Loucy (cell line): ENCODE measurements at regions not wholly inside any gene's neighbourhood (a gene's known extent, or its start where the extent isn't known, plus 50 kb on each side); places are given as distances from the start of the nearest gene placed in this dataset.

ENCODE experiments used
- H2AFZ ChIP-seq: fragments of 200-600 bp; sonication (generic); 2 replicates; pipeline ENCODE4 v1.6.0; 2016; ENCODE audit warnings: antibody characterized with exemption, mild to moderate bottlenecking, low read length, moderate library complexity
- H3F3A ChIP-seq: fragments of 200-600 bp; 2 replicates; pipeline ENCODE4 v1.6.0; 2016; ENCODE audit warnings: antibody characterized with exemption, low read depth, mild to moderate bottlenecking
- H3K27me3 ChIP-seq: fragments of 200-600 bp; sonication (generic); 2 replicates; pipeline ENCODE4 v1.6.1; 2014; ENCODE audit warnings: low read length, mild to moderate bottlenecking; ENCODE audit not compliant: insufficient read depth, poor library complexity, severe bottlenecking
- H3K36me3 ChIP-seq: fragments of 200-600 bp; sonication (generic); 2 replicates; pipeline ENCODE4 v1.6.1; 2016; ENCODE audit warnings: low read length; ENCODE audit not compliant: insufficient read depth
- H3K4me1 ChIP-seq: fragments of 200-600 bp; sonication (generic); 2 replicates; pipeline ENCODE4 v1.5.1; 2014; ENCODE audit warnings: low read length, mild to moderate bottlenecking; ENCODE audit not compliant: insufficient read depth, poor library complexity, severe bottlenecking
- H3K4me2 ChIP-seq: fragments of 200-600 bp; sonication (generic); 2 replicates; pipeline ENCODE4 v1.6.0; 2014; ENCODE audit warnings: antibody characterized with exemption, low read length, low read depth, mild to moderate bottlenecking; ENCODE audit not compliant: poor library complexity, severe bottlenecking
- H3K4me3 ChIP-seq: fragments of 200-600 bp; sonication (generic); 2 replicates; pipeline ENCODE4 v1.5.1; 2014; ENCODE audit warnings: low read length, mild to moderate bottlenecking, mixed read lengths; ENCODE audit not compliant: poor library complexity, severe bottlenecking
- H3K79me2 ChIP-seq: fragments of 200-600 bp; sonication (generic); 2 replicates; pipeline ENCODE4 v1.6.1; 2014; ENCODE audit warnings: low read length; ENCODE audit not compliant: insufficient read depth
- H3K9ac ChIP-seq: fragments of 200-600 bp; sonication (generic); 2 replicates; pipeline ENCODE4 v1.6.0; 2014; ENCODE audit warnings: mild to moderate bottlenecking, low read depth, low read length, moderate library complexity; ENCODE audit not compliant: poor library complexity, severe bottlenecking
- H3K9me2 ChIP-seq: fragments of 200-600 bp; sonication (generic); replicated peaks from 2 replicates; pipeline ENCODE4 v1.6.1; 2016; ENCODE audit warnings: low read depth, low read length, mixed read lengths
- H3K9me3 ChIP-seq: fragments of 200-600 bp; sonication (generic); 2 replicates; pipeline ENCODE4 v1.6.1; 2014; ENCODE audit warnings: mild to moderate bottlenecking, antibody characterized with exemption, low read length, low read depth; ENCODE audit not compliant: insufficient read depth
- H4K20me1 ChIP-seq: fragments of 200-600 bp; sonication (generic); 2 replicates; pipeline ENCODE4 v1.6.0; 2014; ENCODE audit warnings: antibody characterized with exemption, low read length, mild to moderate bottlenecking; ENCODE audit not compliant: insufficient read depth, poor library complexity, severe bottlenecking
- EZH2phosphoT487 ChIP-seq: fragments of 200-600 bp; IDR thresholded peaks from 2 replicates; pipeline ENCODE4 v1.6.1; 2018; ENCODE audit warnings: antibody characterized with exemption, mild to moderate bottlenecking, moderate library complexity, borderline replicate concordance
- TF ChIP-seq, protein P1 (sequence below): fragments of 200-600 bp; sonication (generic); conservative IDR thresholded peaks from 2 replicates; pipeline ENCODE4 v1.5.1; 2014; ENCODE audit warnings: mild to moderate bottlenecking, antibody characterized with exemption, low read length

DNA sequence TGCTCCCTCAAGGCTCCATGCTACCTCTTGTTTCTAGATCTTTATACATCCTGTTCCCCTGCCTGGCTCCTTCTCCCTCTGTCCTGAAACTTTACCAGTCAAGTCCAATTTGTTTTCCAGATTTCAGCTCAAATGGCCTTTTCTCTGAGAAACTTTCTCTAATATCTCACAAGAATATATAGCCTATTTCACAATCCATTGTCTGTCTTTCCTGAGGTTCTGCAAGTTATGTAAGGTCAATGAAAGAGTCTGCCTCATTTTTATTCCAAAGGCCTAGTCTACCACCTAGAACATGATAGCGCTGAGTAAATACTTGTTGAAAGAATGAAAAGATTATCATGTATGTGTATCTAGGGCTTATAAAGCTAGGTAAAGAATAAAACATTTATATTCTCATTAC is 348.8 kb downstream of the SPRY2 start:
- Histone ChIP-seq H2AFZ (no peak overlapping the region), H3K9ac (no peak overlapping the region), H3K4me3 (no peak overlapping the region), H3K4me1 (peaks cover 8% of the 10 kb centered on the region), H3K9me3 (no peaks in the 10 kb centered on the region), H3K27me3 (no peaks in the 10 kb centered on the region), H3K36me3 (no peaks in the 10 kb centered on the region), H3K9me2 (no peaks in the 10 kb centered on the region), H4K20me1 (no peaks in the 10 kb centered on the region), H3K79me2 (no peaks in the 10 kb centered on the region), H3F3A (no peaks in the 10 kb centered on the region), H3K4me2 (no peak overlapping the region)
- TF ChIP-seq, protein P1, sequence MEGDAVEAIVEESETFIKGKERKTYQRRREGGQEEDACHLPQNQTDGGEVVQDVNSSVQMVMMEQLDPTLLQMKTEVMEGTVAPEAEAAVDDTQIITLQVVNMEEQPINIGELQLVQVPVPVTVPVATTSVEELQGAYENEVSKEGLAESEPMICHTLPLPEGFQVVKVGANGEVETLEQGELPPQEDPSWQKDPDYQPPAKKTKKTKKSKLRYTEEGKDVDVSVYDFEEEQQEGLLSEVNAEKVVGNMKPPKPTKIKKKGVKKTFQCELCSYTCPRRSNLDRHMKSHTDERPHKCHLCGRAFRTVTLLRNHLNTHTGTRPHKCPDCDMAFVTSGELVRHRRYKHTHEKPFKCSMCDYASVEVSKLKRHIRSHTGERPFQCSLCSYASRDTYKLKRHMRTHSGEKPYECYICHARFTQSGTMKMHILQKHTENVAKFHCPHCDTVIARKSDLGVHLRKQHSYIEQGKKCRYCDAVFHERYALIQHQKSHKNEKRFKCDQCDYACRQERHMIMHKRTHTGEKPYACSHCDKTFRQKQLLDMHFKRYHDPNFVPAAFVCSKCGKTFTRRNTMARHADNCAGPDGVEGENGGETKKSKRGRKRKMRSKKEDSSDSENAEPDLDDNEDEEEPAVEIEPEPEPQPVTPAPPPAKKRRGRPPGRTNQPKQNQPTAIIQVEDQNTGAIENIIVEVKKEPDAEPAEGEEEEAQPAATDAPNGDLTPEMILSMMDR = no peak
- no peak for TF ChIP-seq EZH2phosphoT487

GRCh38 chr13:79990048-79990447 is 350.9 kb downstream of the SPRY2 start:
- Histone ChIP-seq H3K79me2 (no peaks in the 10 kb centered on the region), H4K20me1 (no peaks in the 10 kb centered on the region), H3K9me3 (no peaks in the 10 kb centered on the region), H3K4me2 (no peak overlapping the region), H2AFZ (no peak overlapping the region), H3K9ac (no peak overlapping the region), H3K4me1 (no peaks in the 10 kb centered on the region), H3K27me3 (no peaks in the 10 kb centered on the region), H3K36me3 (no peaks in the 10 kb centered on the region), H3K9me2 (no peaks in the 10 kb centered on the region), H3F3A (no peaks in the 10 kb centered on the region), H3K4me3 (no peak overlapping the region)
- no peak for TF ChIP-seq EZH2phosphoT487
- TF ChIP-seq, protein P1 = no peak

- Histone ChIP-seq H3K36me3 (no peaks in the 10 kb centered on the region), H3K4me1 (no peaks in the 10 kb centered on the region), H3K4me2 (no peak overlapping the region), H3K9ac (no peak overlapping the region), H2AFZ (no peak overlapping the region), H3K27me3 (no peaks in the 10 kb centered on the region), H3K79me2 (no peaks in the 10 kb centered on the region), H3K9me3 (no peaks in the 10 kb centered on the region), H3K4me3 (no peak overlapping the region), H4K20me1 (no peaks in the 10 kb centered on the region), H3K9me2 (no peaks in the 10 kb centered on the region), H3F3A (no peaks in the 10 kb centered on the region)
- TF ChIP-seq EZH2phosphoT487 = no peak
- TF ChIP-seq, protein P1 = no peak
These were observed 351.7 kb downstream of the SPRY2 start for GRCh38 chr13:79989217-79989661.
